Aorta (tissue), 5 donors: ENCODE measurements at regions not wholly inside any gene's neighbourhood (a gene's known extent, or its start where the extent isn't known, plus 50 kb on each side); places are given as distances from the start of the nearest gene placed in this dataset.

Experiments used
- ATAC-seq: fragments of 200-7000 bp; cut with Tn5 transposase; one replicate; pipeline ENCODE4 v1.9.1; 2022; ENCODE audit warnings: moderate library complexity; ENCODE audit not compliant: low FRiP score
- DNase-seq, 2 donors: peaks; one replicate each; pipeline ENCODE4 v3.0.0-alpha.2; 2020
- H3K27ac ChIP-seq, 2 donors: one replicate each; pipeline ENCODE4 v1.5.1; 2013; ENCODE audit warnings: low read length in 2 of 2, mild to moderate bottlenecking in 2 of 2, moderate library complexity in 2 of 2, control low read depth in 1 of 2, inconsistent platforms in 1 of 2, low read depth in 1 of 2
- H3K27me3 ChIP-seq, 2 donors: one replicate each; pipeline ENCODE4 v1.6.1; 2013; ENCODE audit warnings: control low read depth in 1 of 2, low read length in 1 of 2, mild to moderate bottlenecking in 1 of 2, moderate library complexity in 1 of 2; ENCODE audit not compliant: insufficient read depth in 2 of 2, control insufficient read depth in 1 of 2
- H3K36me3 ChIP-seq, 2 donors: one replicate each; pipeline ENCODE4 v1.6.1; 2013; ENCODE audit warnings: control low read depth in 1 of 2, low read length in 1 of 2, mild to moderate bottlenecking in 1 of 2; ENCODE audit not compliant: insufficient read depth in 2 of 2, control insufficient read depth in 1 of 2
- H3K4me1 ChIP-seq, 2 donors: one replicate each; pipeline ENCODE4 v1.6.1; 2013; ENCODE audit warnings: low read length in 2 of 2, control low read depth in 1 of 2, mild to moderate bottlenecking in 1 of 2, moderate library complexity in 1 of 2; ENCODE audit not compliant: insufficient read depth in 2 of 2, control insufficient read depth in 1 of 2
- H3K4me3 ChIP-seq, 2 donors: one replicate each; pipeline ENCODE4 v1.5.1; 2013; ENCODE audit warnings: low read length in 2 of 2, control low read depth in 1 of 2, mild to moderate bottlenecking in 1 of 2
- H3K9me3 ChIP-seq: one replicate; pipeline ENCODE4 v1.6.1; 2013; ENCODE audit warnings: mild to moderate bottlenecking, low read length; ENCODE audit not compliant: control insufficient read depth
- WGBS, 2 donors: extraction: QIAGEN DNeasy Blood & Tissue Kit; methylation state at CpG; one replicate each; pipeline ENCODE4 v1.1.7; 2013; 5-methylcytosine and 5-hydroxymethylcytosine counted together
- intact Hi-C, 2 donors: fragments of 100-400 bp; cut with DNase I; formaldehyde crosslinking; loops; one replicate each; pipeline versions ENCODE4 v1.14.2 to v1.15.0; 2022
- donor health status: healthy with polysubstance abuse.
- donor health status: Bipolar disorder and iron deficiency.
- donor health status: DM: no; HTN: no; CAD: no.
- donor health status: DM: no; HTN: no; CAD: no.
- donor health status: DM: yes; HTN: yes; CAD: no.

GRCh38 chr15:69535101-69535638, 82.6 kb downstream of the RPLP1 start:
- no peak for ATAC-seq
- 80 to 90% methylated on average over 4 of the region's 4 CpGs for WGBS, 2 donors
- no peak for DNase-seq
- Histone ChIP-seq H3K27ac (no peak overlapping the region), H3K27me3 (no peaks in the 10 kb centered on the region), H3K9me3 (no peaks in the 10 kb centered on the region), H3K4me3 (no peak overlapping the region), H3K4me1 (no peaks in the 10 kb centered on the region), H3K36me3 (no peaks in the 10 kb centered on the region)
- intact Hi-C loops, result no loop called here

GRCh38 chr15:69535998-69536397, 83.4 kb downstream of the RPLP1 start:
- Histone ChIP-seq H3K36me3 (no peaks in the 10 kb centered on the region), H3K27ac (no peak overlapping the region), H3K27me3 (no peaks in the 10 kb centered on the region), H3K9me3 (no peaks in the 10 kb centered on the region), H3K4me1 (no peaks in the 10 kb centered on the region), H3K4me3 (no peak overlapping the region)
- WGBS, 2 donors, result 95 to 97% methylated on average over 6 of the region's 6 CpGs
- ATAC-seq (no peak), DNase-seq (no peak)
- intact Hi-C loops, result no loop called here

GRCh38 chr15:69536726-69537512, 84.3 kb downstream of the RPLP1 start:
- intact Hi-C loops, result no loop called here
- 79 to 81% methylated on average over 7 of the region's 7 CpGs for WGBS, 2 donors

GRCh38 chr15:69537901-69538300, 85.3 kb downstream of the RPLP1 start:
- intact Hi-C loops, result no loop called here
- no peak overlapping the region for H3K27ac ChIP-seq
- ATAC-seq (no peak), DNase-seq (no peak)
- H3K27me3 ChIP-seq, result no peaks in the 10 kb centered on the region
- WGBS, 2 donors, result 96 to 100% methylated on average over 1 of the region's 1 CpG
- no peaks in the 10 kb centered on the region for H3K9me3 ChIP-seq
- no peaks in the 10 kb centered on the region for H3K4me1 ChIP-seq
- no peak overlapping the region for H3K4me3 ChIP-seq
- H3K36me3 ChIP-seq, result no peaks in the 10 kb centered on the region

More at GRCh38 chr15:69536726-69537512, 84.3 kb downstream of the RPLP1 start:
- DNase-seq, result no peak
- Histone ChIP-seq H3K9me3 (no peaks in the 10 kb centered on the region), H3K4me1 (no peaks in the 10 kb centered on the region), H3K27me3 (no peaks in the 10 kb centered on the region), H3K27ac (no peak overlapping the region), H3K4me3 (no peak overlapping the region), H3K36me3 (no peaks in the 10 kb centered on the region)
- ATAC-seq, result no peak

GRCh38 chr15:69538379-69538778, 85.8 kb downstream of the RPLP1 start:
- no peak for ATAC-seq
- Histone ChIP-seq H3K27me3 (no peaks in the 10 kb centered on the region), H3K4me1 (no peaks in the 10 kb centered on the region), H3K9me3 (no peaks in the 10 kb centered on the region), H3K36me3 (no peaks in the 10 kb centered on the region), H3K4me3 (no peak overlapping the region), H3K27ac (no peak overlapping the region)
- 84 to 95% methylated on average over 5 of the region's 5 CpGs for WGBS, 2 donors
- intact Hi-C loops, result no loop called here
- DNase-seq, result no peak

GRCh38 chr15:69539345-69539744, 86.7 kb downstream of the RPLP1 start:
- intact Hi-C loops, result no loop called here
- no peaks in the 10 kb centered on the region for H3K4me1 ChIP-seq
- H3K9me3 ChIP-seq, result no peaks in the 10 kb centered on the region
- WGBS, 2 donors, result 94 to 95% methylated on average over 11 of the region's 11 CpGs
- no peak for ATAC-seq
- H3K36me3 ChIP-seq, result no peaks in the 10 kb centered on the region
- H3K27me3 ChIP-seq, result no peaks in the 10 kb centered on the region
- no peak overlapping the region for H3K27ac ChIP-seq
- H3K4me3 ChIP-seq, result no peak overlapping the region
- no peak for DNase-seq

- 35 to 40% methylated on average over 9 of the region's 9 CpGs for WGBS, 2 donors
- Histone ChIP-seq H3K27ac (no peak overlapping the region), H3K4me3 (no peak overlapping the region), H3K36me3 (no peaks in the 10 kb centered on the region), H3K27me3 (no peaks in the 10 kb centered on the region), H3K9me3 (no peaks in the 10 kb centered on the region), H3K4me1 (no peaks in the 10 kb centered on the region)
- DNase-seq (no peak), ATAC-seq (no peak)
- intact Hi-C loops, result no loop called here
These were observed 88.0 kb downstream of the RPLP1 start for GRCh38 chr15:69540622-69541021.

GRCh38 chr15:69542028-69542427, 89.4 kb downstream of the RPLP1 start:
- Histone ChIP-seq H3K27me3 (no peaks in the 10 kb centered on the region), H3K4me1 (no peaks in the 10 kb centered on the region), H3K4me3 (no peak overlapping the region), H3K36me3 (no peaks in the 10 kb centered on the region), H3K27ac (no peak overlapping the region), H3K9me3 (no peaks in the 10 kb centered on the region)
- WGBS, 2 donors, result 96 to 97% methylated on average over 7 of the region's 7 CpGs
- intact Hi-C loops, result no loop called here
- DNase-seq, result no peak
- no peak for ATAC-seq

GRCh38 chr15:69543681-69544364, 91.2 kb downstream of the RPLP1 start:
- Histone ChIP-seq H3K4me3 (no peak overlapping the region), H3K27ac (no peak overlapping the region), H3K4me1 (no peaks in the 10 kb centered on the region), H3K9me3 (no peaks in the 10 kb centered on the region), H3K36me3 (no peaks in the 10 kb centered on the region), H3K27me3 (no peaks in the 10 kb centered on the region)
- DNase-seq, result no peak
- intact Hi-C loops, result no loop called here
- WGBS, 2 donors, result 64 to 70% methylated on average over 1 of the region's 1 CpG
- ATAC-seq, result no peak
